Parathyroid adenoma (tissue), 2 donors: ENCODE measurements at regions not wholly inside any gene's neighbourhood (a gene's known extent, or its start where the extent isn't known, plus 50 kb on each side); places are given as distances from the start of the nearest gene placed in this dataset.

ENCODE experiments used
- H2AFZ ChIP-seq: fragments of 300-600 bp; sonication (generic); one replicate; pipeline ENCODE4 v1.7.0; 2017; ENCODE audit warnings: antibody characterized with exemption, mild to moderate bottlenecking
- H3K27ac ChIP-seq: fragments of 300-600 bp; sonication (generic); one replicate; pipeline ENCODE4 v1.7.0; 2017
- H3K27me3 ChIP-seq: fragments of 300-600 bp; sonication (generic); one replicate; pipeline ENCODE4 v1.7.0; 2017; ENCODE audit warnings: low read length; ENCODE audit not compliant: control insufficient read depth, insufficient read depth
- H3K36me3 ChIP-seq: fragments of 300-600 bp; sonication (generic); one replicate; pipeline ENCODE4 v1.7.0; 2017; ENCODE audit warnings: low read length; ENCODE audit not compliant: control insufficient read depth, insufficient read depth
- H3K4me1 ChIP-seq: fragments of 300-600 bp; sonication (generic); one replicate; pipeline ENCODE4 v1.7.0; 2017; ENCODE audit warnings: control low read depth
- H3K4me2 ChIP-seq: fragments of 300-600 bp; sonication (generic); one replicate; pipeline ENCODE4 v1.7.0; 2017; ENCODE audit warnings: low read length
- H3K4me3 ChIP-seq: fragments of 300-600 bp; sonication (generic); one replicate; pipeline ENCODE4 v1.7.0; 2017; ENCODE audit warnings: low read depth, low read length
- H3K79me2 ChIP-seq: fragments of 300-600 bp; sonication (generic); one replicate; pipeline ENCODE4 v1.7.0; 2017; ENCODE audit warnings: control low read depth
- H3K9ac ChIP-seq: fragments of 300-600 bp; sonication (generic); one replicate; pipeline ENCODE4 v1.7.0; 2017; ENCODE audit warnings: mild to moderate bottlenecking
- H3K9me3 ChIP-seq: fragments of 300-600 bp; sonication (generic); one replicate; pipeline ENCODE4 v1.7.0; 2017; ENCODE audit warnings: low read length; ENCODE audit not compliant: control insufficient read depth
- TF ChIP-seq, protein P1 (sequence below): fragments of 300-600 bp; sonication (generic); IDR thresholded peaks from one replicate; pipeline ENCODE4 v1.7.0; 2017; ENCODE audit warnings: antibody characterized with exemption, mild to moderate bottlenecking
- donor health status: primary hyperparathyroidism.

- Histone ChIP-seq H3K27me3 (no peaks in the 10 kb centered on the region), H3K4me3 (no peak overlapping the region), H3K4me2 (no peak overlapping the region), H3K4me1 (no peaks in the 10 kb centered on the region), H3K9me3 (no peaks in the 10 kb centered on the region), H3K27ac (no peak overlapping the region), H3K9ac (no peak overlapping the region), H3K79me2 (no peaks in the 10 kb centered on the region), H3K36me3 (no peaks in the 10 kb centered on the region), H2AFZ (no peak overlapping the region)
- TF ChIP-seq, protein P1, sequence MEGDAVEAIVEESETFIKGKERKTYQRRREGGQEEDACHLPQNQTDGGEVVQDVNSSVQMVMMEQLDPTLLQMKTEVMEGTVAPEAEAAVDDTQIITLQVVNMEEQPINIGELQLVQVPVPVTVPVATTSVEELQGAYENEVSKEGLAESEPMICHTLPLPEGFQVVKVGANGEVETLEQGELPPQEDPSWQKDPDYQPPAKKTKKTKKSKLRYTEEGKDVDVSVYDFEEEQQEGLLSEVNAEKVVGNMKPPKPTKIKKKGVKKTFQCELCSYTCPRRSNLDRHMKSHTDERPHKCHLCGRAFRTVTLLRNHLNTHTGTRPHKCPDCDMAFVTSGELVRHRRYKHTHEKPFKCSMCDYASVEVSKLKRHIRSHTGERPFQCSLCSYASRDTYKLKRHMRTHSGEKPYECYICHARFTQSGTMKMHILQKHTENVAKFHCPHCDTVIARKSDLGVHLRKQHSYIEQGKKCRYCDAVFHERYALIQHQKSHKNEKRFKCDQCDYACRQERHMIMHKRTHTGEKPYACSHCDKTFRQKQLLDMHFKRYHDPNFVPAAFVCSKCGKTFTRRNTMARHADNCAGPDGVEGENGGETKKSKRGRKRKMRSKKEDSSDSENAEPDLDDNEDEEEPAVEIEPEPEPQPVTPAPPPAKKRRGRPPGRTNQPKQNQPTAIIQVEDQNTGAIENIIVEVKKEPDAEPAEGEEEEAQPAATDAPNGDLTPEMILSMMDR: no peak
Measured at GRCh38 chr13:28550721-28551497, 56.0 kb upstream of the FLT1 start.

GRCh38 chr13:28550091-28550490 lies 55.2 kb upstream of the FLT1 start:
- H3K79me2 ChIP-seq: no peaks in the 10 kb centered on the region
- TF ChIP-seq, protein P1: no peak

GRCh38 chr13:28548872-28549271 lies 53.9 kb upstream of the FLT1 start:
- Histone ChIP-seq H3K4me2 (no peak overlapping the region), H3K36me3 (no peaks in the 10 kb centered on the region)
- TF ChIP-seq, protein P1: no peak

More at GRCh38 chr13:28550091-28550490, 55.2 kb upstream of the FLT1 start:
- Histone ChIP-seq H3K27me3 (no peaks in the 10 kb centered on the region), H2AFZ (no peak overlapping the region), H3K4me3 (no peak overlapping the region), H3K9me3 (no peaks in the 10 kb centered on the region), H3K4me1 (no peaks in the 10 kb centered on the region), H3K4me2 (no peak overlapping the region), H3K36me3 (no peaks in the 10 kb centered on the region), H3K27ac (no peak overlapping the region), H3K9ac (no peak overlapping the region)

GRCh38 chr13:28548468-28548867 lies 53.5 kb upstream of the FLT1 start:
- Histone ChIP-seq H3K36me3 (no peaks in the 10 kb centered on the region), H3K4me3 (no peak overlapping the region), H3K27me3 (no peaks in the 10 kb centered on the region), H2AFZ (no peak overlapping the region), H3K27ac (no peak overlapping the region), H3K4me1 (no peaks in the 10 kb centered on the region), H3K79me2 (no peaks in the 10 kb centered on the region), H3K9ac (no peak overlapping the region), H3K9me3 (no peaks in the 10 kb centered on the region), H3K4me2 (no peak overlapping the region)
- TF ChIP-seq, protein P1: no peak

More at GRCh38 chr13:28548872-28549271, 53.9 kb upstream of the FLT1 start:
- Histone ChIP-seq H3K27ac (no peak overlapping the region), H3K9ac (no peak overlapping the region), H3K4me1 (no peaks in the 10 kb centered on the region), H2AFZ (no peak overlapping the region), H3K79me2 (no peaks in the 10 kb centered on the region), H3K27me3 (no peaks in the 10 kb centered on the region), H3K9me3 (no peaks in the 10 kb centered on the region), H3K4me3 (no peak overlapping the region)
